Activated T-cell treated with anti-CD3 and anti-CD28 coated beads for 1 hour (primary cell): ENCODE measurements at regions not wholly inside any gene's neighbourhood (a gene's known extent, or its start where the extent isn't known, plus 50 kb on each side); places are given as distances from the start of the nearest gene placed in this dataset.

Source experiments
- DNase-seq: peaks from one replicate; pipeline ENCODE4 v3.0.0-alpha.2; 2020; ENCODE audit warnings: low read depth

DNA sequence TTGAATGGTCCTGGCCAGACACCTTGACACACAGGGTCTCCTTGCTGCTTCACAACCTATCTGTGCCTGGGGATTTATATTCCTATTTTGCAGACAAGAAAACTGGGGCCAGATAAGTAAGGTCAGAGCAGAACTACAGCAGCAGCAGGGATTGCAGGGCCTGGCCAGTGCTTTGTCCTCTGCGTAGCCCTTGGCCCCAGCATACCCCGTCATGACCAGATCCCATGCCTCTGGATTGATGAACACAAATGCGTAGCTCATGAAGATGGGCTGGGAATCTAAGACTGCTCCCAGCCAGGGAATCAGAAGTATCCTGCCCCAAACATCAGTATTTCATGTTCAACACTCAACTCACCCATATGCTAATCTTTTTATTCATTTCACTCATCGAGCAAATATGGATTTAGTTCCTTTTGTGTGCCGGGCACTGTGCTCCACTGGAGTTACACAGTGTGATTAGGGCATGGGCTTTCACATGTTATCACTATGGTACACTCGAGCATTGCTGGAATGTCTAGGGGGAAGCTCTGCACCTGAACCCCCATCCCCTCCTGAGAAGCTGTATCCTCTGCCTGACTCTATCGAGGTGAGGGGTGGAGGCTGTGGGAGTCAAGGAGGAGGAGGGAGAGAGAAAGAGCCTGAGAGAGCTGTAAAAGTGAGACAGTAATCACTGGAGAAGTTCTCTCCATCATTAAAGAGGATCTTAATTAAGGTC, 143.3 kb downstream of the CYP26B1 start:
- DNase-seq = no peak

DNA sequence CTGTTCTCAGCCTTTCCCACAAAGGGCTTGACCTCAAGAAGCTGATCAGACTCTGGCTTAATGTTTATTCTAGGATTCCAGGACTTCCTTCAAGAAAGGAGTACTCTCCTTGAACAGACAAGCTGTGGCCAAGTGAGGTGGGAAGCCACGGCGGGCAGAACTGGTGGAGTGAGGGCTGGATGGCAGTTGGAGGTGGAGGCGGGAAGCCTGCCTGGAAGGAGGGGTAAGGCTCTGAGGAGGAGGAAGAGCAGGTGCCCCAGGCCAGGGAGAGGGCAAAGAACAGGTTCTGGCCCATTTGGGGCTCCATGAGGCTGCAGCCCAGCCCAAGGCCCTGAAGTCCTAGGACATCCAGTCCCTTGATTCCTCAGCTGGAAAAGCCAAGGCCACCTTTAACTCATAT, 143.9 kb downstream of the CYP26B1 start:
- no peak for DNase-seq

DNA sequence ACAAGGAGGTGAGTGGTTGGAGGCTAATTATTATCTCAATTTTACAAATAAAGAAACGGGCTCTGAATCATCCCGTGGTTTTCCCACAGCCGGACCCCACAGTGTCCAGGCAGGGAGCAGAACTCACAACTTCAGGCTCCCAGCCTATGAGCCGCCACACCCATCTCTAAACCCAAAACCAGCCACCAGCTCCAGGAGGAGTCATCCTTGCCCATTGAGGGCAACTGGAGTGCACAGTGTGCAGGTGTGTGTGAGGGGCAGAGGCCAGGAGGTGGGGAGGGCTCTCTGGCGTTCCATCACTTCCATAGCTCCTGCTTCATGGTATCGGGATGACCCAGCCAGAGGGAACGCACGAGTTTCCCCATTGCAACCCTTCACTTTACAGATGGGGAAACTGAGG, 144.5 kb downstream of the CYP26B1 start:
- DNase-seq = no peak

DNA sequence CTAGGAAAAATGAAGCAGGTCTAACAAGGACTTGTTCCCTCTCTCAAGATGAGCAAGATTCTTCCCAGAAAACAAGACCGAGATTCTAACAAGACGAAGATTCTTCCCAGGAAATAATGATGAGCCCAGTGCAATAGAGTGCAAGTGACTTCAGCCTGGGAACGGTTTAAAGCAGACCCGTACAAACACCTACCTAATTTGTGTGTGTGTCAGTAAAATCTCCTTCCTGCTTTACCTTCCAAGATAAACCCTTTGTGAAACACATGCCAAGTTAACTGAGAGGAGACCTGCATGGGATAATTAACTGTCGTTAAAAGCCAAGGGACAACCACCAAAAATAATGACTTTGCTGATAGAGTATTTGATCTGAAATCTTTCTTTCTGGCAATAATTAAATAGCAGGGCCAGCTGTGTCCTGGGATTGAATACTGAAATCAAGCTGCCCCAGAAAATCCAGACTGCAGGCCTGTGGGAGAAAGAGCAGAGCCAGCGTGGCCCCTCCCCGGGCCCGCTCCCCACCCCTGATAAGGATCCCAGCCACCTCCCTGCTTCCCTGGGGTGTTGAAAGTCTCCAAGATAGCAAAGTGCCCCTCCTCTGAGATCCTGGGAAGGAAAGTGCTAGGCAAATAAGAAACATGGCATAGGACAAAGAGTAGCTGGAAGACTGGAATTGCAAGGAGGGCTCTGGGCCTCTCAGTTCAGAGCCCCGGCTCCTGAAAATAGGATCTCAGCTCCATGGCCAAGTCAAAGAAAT, 145.5 kb downstream of the CYP26B1 start:
- DNase-seq = no peak

DNA sequence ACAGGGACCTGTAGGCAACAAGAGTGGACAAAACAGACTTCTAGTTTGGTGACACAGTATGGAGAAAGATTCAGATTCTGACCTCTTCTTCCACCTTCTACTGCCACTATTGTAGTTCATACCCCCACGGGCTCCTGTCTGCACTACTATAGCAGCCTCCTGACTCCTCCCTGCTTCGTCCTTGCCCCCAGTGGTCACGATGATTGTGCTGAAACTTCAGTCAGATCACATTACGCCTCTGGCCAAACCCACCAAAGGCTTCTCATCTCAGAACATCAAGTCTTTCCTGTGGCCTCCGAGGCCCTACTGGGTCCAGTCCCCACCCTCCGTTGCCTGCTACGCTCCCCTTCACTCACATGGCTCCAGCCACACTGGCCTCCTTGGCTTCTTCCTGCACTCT, 147.6 kb downstream of the CYP26B1 start:
- DNase-seq = no peak

DNA sequence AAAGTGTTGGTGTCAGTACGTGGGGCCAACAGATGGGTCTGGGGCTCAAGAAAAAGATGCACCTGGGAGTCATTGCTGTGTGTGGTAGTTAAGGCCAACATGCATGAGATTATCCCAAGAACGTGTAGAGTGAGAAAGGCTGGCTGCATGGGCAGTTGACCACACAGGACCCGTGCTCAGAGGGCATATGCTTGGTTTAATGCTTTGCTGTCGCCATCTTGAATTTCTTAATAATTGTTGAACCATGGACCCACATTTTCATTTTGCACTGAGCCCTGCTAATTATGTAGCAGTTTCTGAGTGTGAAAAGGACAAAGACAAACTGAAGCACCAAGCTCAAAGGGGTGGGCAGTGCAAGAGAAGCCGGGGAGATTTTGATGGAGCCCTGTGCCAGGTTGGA, 148.1 kb downstream of the CYP26B1 start:
- DNase-seq = no peak

DNA sequence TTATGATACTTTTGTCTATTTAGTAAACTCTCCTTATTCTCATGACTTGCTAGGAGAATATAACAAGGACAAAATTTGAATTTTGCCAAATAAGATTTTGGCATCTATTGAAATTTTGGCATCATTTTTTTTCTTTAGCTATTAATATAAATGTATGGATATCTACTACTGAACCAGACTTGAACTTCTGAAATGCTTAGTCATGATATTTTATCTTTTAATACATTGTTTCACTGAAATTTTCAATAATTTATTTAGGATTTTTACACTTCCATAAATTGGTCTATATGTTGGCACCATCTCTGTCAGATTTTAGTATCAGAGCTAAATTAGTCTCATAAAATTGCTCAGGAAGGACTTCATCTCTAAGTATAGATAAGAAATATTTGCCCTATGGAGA, 149.8 kb downstream of the CYP26B1 start:
- DNase-seq = no peak

DNA sequence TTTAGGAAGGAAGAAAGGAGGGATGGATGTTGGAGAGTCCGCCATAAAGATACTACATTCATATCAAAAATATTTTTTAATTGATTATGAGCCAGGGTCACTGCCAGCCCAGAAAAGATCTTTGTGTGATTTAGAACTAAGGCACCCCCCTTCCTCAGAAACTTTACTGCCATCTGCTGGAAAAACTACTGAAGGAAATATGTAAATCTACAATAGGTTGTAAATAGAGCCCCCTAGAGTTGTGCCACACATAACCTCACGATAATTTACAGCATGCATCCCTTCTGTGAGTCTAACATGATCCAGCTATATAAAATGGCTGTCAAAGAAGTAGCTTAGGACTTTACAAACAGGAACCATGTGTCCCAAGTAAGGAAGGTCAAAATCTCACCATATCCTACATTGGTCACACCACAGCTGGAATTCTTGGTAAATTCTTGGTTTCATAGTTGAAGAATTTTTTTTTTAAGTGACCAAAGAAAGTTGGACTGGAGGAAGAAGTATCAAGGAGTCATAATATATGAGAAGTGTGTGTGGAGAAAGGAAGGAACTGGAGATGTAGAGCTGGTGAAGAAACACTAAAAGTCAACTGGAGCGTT, 152.5 kb downstream of the CYP26B1 start:
- DNase-seq = no peak

DNA sequence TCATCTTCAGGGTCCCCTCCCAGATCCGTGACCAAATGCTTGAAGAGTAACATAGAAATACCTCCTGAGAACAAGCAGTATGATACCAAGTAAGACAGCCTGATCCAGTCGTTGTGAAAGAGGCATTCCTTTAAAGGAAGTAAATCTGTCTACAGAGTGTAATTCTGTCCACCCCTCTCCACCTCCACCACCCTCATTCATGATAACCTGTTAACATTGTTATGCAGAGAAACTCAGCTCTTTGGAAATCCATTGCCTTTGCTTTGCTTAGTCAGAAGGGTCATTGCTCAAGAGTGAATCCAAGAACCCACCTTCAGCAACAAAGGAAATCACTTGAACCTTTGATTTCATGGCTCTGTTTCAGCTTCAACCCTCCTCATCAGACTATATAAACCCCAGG, 155.6 kb downstream of the CYP26B1 start:
- DNase-seq = no peak

DNA sequence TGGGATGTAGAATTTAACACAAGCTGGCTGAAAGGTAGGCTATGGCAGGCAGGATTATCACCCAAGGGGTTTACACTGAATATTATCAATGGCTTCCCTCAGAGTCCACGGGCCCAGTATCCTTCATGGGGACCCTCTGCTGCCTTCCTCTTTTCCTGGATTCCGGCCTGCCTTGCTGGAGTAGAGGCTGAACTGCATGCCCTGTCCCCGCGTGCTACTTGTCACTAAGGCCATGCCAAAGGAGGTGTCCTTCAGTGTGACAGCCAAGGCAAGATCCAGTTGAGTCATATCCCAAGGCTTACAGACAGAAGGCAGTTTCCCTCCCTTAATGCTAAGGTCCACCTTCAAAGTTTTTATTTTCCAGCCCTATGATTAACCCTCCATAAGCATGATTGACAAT, 156.3 kb downstream of the CYP26B1 start:
- no peak for DNase-seq

DNA sequence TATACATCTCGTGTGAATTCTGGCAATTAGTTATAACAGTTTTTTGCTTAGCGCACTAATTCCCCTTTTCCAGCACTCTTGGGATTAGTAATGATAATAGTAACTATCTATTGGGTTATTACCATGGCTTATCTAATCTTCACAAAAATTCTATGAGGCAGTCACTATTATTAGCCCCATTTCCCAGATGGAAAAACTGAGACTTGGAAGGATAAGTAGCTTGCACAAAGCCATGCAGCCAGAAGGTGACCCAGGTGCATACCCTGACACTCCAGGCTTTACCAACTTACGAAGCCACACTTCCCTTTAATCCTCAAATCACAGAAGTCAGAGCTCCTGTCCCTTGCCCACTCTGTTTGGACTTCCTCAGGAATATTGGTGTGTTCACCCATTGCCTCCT, 156.8 kb downstream of the CYP26B1 start:
- DNase-seq = no peak

DNA sequence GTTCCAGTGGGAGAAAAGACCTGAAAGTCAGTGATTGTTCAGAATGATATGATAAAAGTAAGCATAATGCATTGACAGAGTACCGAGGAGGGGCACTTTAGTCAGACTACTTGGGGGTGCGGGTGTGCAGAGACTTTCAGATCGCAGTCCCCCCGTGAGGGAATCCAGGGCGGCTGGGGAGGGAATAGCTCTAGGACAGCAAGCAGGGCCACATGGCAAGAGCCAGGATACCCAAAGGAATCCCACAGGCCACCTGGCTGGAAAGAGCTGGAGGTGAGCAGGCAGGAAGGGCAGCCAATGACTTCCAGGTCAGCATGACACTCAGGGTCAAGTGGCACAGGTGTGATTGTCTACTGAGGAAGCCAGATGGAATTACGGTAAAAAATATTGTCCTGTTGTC, 157.5 kb downstream of the CYP26B1 start:
- no peak for DNase-seq

DNA sequence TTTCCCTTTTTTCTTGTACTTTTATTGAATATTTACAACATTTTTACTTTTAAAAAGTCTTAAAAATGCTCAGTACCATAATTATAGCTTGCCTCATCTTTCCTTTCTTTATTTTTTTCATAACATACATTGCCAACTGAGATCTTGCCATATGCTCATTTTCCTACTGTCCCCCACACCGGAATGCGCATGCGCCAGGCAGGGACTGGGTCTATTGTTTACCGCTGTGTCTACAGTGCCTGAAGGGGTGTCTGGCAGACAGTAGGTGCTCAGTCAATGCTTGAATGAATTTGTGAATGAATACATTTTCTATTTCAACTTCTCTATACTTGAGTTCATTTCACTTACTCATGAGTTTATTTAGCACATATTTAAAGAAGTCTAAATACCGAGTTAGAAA, 158.0 kb downstream of the CYP26B1 start:
- no peak for DNase-seq

DNA sequence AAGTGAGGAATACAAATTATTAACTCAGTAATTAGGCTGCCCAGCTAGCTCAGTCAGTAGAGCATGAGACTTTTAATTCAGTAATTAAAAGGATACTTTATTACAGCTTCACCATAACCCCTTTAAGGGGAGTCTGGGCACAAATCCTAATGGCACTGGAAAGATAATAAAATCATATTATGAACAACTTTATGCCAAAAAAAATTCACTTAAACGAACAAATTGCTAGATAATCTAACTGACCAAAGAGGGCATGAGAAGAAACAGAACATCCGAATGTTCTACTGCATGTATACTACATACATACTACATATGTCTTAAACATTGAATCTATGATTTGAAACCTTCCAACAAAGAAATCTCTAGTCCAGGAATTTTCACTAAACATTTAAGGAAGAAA, 159.5 kb downstream of the CYP26B1 start:
- DNase-seq = no peak

DNA sequence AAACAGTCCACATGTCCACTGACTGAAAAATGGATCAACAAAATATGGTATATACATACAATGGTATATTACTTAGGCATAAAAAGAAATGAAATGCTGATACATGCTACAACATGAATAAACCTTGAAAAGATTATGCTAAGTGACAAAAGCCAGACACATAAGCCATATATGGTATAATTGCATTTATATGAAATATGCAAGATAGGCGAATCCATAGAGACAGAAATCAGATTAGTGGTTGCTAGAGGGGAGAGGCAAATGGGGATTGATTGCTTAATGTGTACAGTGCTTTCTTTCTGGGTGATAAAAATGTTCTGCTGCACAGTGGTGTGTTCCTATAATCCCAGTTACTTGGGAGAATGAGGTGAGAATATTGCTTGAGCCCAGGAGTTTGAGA, 171.0 kb downstream of the CYP26B1 start:
- DNase-seq = no peak

DNA sequence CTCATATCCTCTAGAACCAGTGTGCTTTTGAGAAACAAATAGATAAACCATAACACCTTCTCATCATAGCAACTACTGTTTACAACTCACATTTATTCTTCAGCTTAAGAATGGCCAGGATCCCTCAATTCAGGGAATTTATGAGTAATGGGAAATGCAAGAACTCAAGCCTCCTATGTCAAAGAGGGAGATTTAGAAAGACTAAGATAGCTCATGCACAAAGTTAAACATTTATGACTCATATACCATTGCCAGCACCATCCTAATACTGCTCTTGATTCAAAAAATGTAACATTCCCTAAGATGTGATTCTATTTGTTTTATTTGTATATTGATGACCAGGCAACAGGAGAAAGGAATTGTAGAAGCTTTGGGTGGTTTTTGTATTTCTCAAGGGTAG, 172.8 kb downstream of the CYP26B1 start:
- no peak for DNase-seq

DNA sequence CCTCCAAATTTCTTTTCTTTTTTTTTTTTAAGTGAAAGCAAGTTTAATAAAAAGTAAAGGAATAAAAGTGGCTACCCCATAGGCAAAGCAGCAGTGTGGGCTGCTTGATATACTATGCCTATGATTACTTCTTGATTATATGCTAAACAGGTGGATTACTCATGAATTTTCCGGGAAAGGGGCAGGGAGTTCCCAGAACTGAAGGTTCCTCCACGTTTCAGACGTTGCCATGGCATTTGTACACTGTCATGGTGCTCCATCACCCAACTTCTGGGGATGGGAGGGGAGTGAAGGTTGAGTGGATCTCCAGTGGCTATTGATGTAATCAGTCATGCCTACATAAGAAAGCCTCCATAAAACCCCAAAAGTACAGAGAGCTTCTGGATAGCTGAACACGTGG, 176.2 kb downstream of the CYP26B1 start:
- no peak for DNase-seq

DNA sequence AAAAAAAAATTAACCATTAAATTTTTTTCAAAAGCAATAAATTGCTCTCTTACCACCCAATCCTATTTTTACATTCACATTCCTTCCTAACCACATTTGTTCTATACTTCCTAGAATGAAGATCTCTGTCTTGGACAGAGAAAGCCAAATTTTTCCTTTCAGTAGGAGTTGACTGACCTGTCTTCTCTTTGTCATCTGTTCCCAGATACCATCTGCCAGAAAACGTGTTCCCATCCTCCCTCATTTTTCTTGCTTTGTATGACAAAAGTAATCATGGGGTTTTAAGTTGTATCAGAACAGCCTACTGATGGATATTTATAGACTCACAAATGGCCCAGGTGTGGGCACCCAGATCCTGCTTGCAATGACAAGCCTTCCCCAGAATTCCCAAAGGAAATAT, 182.1 kb downstream of the CYP26B1 start:
- no peak for DNase-seq

DNA sequence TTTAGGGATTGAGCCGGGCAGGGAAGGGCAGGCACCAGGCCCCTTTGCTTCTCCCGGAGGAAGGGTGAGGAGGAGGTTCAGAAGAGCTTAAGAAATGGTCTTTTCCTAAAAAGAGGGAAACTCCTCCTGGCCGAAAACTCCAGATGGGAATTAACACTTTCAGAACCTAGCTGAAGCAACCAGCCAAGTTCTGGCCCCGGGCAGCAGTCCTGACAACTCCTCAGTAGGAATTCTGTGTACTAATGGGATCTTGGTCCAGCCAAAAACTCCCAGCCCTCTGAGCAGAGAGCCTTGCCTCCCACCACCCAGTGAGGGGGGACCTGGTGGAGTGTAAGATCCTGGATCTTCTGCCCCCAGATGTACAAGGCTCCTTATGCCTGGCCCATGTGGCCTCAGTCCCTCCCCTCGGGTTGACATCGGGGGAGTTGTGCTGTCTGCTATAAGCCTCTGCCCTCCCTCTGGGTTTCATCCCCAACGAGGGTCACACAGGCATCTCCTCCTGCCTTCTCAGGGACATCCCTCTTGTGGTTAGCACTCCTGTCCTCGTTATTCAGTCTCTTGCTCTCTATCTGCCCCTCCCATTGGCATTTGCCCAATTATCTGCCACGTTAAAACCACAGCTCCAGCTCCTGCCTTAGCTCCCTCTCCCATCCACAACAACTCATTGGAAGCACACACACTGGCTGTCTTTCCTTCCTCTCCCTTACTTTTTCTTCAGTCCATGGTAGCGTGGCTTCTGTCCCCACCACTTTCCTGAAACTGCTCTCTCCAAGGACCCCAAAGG, 184.6 kb downstream of the CYP26B1 start:
- DNase-seq = no peak

DNA sequence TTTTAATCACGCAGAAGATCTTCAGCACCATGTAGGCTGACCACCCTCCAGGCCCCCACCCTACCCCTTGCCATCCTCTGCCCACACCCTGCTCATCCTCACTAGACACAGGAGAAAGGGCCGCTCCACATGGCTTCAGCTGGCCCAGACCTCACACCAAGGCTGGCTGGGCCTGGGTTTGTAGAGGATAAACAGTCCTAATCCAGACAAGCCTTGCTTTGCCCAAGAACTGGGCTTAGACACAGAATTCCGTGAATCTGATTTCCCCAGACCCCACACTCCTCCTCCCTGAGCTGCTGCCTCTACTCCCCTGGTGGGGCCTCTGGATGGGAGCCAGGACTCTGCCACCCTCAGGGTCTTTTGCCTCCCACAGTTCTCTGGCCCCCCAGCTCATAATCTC, 185.3 kb downstream of the CYP26B1 start:
- DNase-seq = no peak

DNA sequence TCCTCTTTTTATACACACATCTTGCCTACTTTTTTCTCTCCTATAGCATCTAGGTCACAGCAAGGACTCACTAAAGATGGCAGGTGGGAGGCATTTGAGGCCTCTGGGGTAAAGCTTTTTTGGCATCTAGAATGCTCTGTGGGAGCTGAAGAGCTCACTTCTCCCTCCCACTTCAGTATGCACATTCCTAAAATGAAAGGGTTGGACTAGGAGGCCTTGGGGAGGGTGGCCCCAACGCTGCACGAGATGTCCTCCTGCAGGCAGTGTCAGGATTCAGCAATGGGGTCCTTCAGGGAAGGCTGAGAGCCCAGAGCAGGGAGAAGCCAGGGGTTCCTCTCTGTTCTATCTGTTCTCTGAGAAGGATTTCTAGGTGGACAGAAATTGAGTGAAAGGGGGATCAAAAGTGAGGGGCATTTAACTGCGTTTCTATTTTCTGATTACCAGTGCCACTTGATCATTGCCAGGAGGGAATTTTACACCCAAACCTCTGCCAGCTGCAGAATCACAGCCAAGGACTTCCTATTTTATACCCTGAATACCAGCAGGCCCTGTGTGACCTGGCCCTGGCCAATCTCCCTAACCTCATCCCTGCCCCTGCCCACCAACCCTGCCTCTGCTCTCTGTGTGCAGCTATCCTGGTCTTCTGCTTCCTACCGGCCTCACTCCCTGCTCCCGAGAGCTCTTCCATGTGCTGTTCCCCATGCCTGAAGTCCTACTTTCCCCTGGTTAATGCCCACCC, 186.2 kb downstream of the CYP26B1 start:
- no peak for DNase-seq

DNA sequence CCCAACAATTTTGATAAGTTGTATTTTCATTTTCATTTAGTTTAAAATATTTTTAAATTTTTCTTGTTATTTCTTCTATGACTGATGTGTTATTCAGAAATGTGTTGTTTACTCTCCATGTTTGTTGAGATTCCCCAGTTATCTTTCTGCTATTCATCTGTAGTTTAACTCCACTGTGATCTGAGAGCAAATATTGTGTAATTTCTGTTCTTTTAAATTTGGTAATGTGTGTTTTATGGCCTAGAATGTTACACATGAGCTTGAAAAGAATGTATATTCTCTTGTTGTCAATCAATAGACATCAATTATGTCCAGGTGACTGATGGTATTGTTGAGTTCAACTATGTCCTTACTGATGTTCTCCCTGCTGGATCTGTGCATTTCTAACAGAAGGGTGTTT, 188.2 kb downstream of the CYP26B1 start:
- no peak for DNase-seq
